ENCODE measurements at regions not wholly inside any gene's neighbourhood (a gene's known extent, or its start where the extent isn't known, plus 50 kb on each side); places are given as distances from the start of the nearest gene placed in this dataset.

DNA sequence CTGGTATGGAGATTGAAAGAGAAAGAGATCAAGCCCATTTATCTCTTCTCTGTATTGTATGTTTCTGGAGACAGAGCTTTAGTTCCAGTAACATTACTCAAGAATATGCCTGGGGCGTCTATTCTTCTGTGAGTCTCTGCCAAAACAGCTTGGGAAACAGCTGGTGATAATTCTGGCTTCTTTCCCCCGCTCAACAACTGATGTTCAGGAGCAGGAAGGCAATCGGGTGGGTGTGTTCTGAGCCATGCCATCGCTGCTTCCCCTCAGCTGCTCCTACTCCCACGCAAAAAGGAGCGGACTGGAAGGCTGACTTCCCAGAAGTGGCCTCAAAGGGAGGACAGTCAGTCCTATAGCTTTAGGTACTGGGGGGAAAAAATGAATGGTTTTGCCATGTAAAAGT, 695.1 kb downstream of the PLCL1 start:
- TF ChIP-seq, protein P1, sequence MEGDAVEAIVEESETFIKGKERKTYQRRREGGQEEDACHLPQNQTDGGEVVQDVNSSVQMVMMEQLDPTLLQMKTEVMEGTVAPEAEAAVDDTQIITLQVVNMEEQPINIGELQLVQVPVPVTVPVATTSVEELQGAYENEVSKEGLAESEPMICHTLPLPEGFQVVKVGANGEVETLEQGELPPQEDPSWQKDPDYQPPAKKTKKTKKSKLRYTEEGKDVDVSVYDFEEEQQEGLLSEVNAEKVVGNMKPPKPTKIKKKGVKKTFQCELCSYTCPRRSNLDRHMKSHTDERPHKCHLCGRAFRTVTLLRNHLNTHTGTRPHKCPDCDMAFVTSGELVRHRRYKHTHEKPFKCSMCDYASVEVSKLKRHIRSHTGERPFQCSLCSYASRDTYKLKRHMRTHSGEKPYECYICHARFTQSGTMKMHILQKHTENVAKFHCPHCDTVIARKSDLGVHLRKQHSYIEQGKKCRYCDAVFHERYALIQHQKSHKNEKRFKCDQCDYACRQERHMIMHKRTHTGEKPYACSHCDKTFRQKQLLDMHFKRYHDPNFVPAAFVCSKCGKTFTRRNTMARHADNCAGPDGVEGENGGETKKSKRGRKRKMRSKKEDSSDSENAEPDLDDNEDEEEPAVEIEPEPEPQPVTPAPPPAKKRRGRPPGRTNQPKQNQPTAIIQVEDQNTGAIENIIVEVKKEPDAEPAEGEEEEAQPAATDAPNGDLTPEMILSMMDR (IDR thresholded peaks at IDR 0.05; ENCODE audit: extremely low read depth in 1 of 2, insufficient read depth in 1 of 2, low read depth in 1 of 2, low read length in 2 of 2) = no peak
- TF ChIP-seq POLR2A (IDR thresholded peaks at IDR 0.05; ENCODE audit: low read depth, low read length) (no peak), POLR2AphosphoS5 (IDR thresholded peaks at IDR 0.05; ENCODE audit: insufficient read depth, low read depth, low read length) (no peak), FOS (IDR thresholded peaks at IDR 0.05; ENCODE audit: borderline replicate concordance, insufficient read depth, low read length) (no peak), EZH2 (IDR thresholded peaks at IDR 0.05; ENCODE audit: borderline replicate concordance, low read depth, low read length, severe bottlenecking) (no peak), MYC (IDR thresholded peaks at IDR 0.05; ENCODE audit: low read depth, low read length) (no peak), JUN (IDR thresholded peaks at IDR 0.05; ENCODE audit: borderline replicate concordance, insufficient read depth, insufficient read length, low read depth) (no peak)
- TF ChIP-seq, protein P2, sequence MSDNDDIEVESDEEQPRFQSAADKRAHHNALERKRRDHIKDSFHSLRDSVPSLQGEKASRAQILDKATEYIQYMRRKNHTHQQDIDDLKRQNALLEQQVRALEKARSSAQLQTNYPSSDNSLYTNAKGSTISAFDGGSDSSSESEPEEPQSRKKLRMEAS (IDR thresholded peaks at IDR 0.05; ENCODE audit: insufficient read depth, insufficient read length) = no peak
